Inflammatory macrophage treated with lipopolysaccharide for 1 hour (primary cell): ENCODE measurements at regions not wholly inside any gene's neighbourhood (a gene's known extent, or its start where the extent isn't known, plus 50 kb on each side); places are given as distances from the start of the nearest gene placed in this dataset.

ENCODE experiments used
- DNase-seq, 2 donors: peaks; one replicate each; pipeline ENCODE4 v3.0.0-alpha.2; 2020 to 2022

DNA sequence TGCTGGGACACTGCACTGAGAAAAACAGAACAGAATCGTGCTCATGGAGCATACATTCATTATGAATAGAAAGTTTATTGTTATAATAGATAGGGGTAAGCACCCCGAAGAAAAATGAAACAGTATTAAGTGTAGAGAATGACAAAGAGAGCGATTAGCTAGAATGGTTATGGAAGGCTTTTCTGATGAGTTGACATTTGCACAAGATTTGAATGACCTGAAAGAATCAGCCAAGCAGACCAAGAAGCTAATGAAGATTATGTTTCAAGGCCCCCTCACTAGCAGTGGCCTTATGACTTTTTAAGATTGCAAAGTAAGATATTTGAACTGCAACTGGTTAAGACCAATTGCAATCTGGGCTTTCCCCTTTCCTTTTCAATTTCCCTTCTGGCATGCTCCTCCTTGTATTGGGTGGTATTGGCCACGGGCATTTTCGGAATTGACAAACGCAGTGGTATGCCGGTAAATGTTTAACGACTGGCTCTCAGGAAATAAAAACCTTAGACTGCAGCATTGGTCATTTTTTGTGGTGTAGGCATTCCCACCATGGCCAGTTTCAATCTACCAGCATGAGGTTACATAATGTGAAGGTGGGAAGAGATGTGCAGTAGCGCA is 120.0 kb upstream of the CITED2 start:
- peak in 1 of 2 donors; percentile 33 for DNase-seq

DNA sequence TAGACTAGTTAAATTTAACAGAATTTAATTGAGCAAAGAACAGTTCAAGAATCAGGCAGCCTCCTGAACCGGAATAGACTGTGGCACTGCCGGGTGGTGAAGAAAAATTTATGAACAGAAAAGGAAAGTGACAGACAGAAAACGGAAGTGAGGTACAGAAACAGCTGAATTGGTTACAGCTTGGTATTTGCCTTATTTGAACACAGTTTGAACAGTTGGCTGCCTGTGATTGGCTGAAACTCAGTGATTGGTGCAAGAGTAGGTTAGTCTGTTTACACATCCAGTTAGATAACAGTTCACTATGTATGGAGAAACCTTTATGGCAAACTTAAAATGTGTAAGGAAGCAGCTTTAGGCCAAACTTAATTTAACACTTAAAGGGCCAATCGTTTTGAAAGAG is 116.0 kb upstream of the CITED2 start:
- DNase-seq = peak; percentile 81 to 87

GRCh38 chr6:139486476-139486799 is 112.0 kb upstream of the CITED2 start:
- no peak for DNase-seq

DNA sequence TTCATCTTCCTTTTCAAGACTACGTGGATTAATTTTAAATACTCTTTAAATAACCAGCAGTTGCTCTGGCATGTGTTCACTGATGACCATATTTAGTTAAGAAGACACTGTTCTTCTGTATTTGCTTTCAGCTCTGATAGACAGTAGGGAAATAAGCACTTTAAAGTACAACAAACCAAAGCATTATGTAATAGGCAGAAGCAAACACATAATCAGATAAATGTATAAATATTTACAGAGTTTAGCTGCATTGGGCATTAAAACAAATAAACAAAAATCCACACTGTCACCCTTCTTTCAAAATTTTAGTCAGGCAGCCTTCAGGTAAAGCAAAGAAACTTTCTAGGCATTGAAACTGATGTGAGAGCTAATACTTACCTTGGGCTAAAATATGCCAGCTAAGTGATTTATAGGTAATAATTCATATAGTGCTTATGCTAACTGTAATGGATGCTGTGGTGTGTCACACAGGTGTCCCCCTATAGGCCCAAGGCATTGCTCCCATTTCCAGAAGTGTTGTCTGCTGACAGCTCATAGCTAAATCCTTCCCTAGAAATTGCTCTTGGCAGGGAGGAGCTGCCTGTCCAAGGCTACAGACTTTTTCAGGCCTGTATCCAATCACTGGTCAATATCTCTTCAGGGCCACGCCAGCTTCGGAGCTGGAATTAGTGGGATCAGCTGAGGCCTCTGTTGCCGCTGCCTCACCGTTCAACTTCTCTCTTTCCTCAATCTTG is 111.5 kb upstream of the CITED2 start:
- no peak for DNase-seq

DNA sequence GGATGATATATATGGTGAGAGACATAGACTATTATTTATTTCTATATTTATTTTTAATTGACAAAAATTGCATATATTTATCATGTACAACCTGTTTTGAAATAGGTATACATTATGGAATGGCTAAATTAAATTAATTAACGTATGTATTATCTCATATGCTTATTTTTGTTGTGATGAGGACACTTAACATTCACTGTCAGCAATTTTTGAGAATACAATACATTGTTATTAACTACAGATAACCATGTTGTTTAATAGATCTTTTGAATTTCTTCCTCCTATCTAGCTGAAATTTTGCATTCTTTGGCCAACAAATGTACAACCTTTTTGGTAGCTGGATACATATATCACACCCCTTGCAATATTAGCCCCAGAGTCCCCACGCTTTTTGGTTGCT is 110.7 kb upstream of the CITED2 start:
- DNase-seq = no peak

DNA sequence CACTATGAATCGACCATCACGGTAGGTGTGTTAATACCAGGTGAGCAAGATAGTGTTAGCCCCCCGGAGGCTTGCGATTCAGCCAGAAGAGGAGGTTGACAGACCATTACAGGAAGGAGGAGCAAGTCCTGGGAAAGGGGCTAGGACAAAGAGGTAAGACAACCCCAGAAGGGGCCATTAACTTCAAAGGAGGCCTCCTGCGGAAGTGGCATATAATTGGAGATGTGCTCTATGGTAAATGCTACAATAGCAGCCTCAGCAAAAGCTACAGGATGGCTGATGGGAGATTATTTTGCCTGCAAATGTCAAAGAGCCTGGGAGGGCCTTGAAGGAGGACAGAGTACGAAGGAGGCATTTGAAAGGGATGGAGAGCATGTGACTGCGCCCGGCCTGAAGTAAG is 108.6 kb upstream of the CITED2 start:
- no peak for DNase-seq

DNA sequence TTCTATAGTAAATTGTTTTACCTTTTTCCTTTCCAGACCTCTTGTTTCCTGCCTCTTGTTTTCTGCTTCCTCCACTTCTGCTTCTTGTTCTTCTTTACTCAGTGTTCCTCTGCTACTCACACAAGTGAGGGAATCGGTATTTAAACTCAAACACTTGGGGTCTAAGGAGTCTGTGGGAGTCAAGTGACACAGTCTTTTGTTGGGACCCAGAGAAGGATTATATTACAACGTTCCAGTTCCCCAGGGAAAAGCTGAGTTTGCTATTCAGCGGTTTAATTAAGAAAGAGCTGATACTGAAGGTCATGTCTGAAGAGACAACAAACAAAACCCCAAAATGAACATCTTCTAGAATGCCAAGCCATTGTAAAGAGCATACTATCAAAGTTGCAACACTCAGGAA is 107.8 kb upstream of the CITED2 start:
- no peak for DNase-seq

DNA sequence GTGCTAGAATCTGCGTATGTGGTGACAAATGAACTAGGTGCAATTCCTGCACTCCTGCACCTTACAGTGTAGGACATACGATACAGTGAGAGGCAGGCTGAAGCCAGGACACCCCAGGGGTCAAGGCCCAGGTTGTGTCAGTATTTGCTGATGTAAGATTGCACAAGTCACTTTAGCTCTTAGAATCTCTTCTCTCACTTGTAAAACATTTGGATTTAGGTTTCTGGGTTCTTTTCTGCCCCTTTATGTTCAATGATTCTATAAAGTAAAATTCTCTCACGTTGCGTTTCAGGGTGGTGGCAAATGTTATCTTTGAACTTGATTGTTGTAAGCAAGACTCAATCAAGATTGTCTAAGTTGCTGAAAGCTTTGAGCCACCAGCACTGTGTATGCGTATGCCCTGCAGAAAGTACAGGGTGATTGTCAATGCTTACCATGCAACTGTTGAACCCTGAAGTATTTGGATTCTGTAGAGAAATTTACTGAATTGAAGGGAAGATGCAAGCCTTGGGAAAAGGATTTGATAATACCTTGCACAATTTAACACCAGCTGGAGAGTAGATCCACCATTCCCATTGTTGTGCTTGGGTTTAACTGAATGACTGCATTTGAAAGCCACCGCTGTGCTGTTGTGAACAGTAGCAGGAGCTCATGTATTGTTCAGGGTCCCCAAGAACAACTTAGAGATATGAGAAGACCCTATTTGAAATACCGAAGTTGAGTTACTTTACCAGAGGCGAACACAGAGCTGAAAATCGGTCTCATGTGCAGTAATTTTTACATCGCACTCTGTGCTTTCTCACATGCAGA is 106.1 kb upstream of the CITED2 start:
- DNase-seq = no peak

- no peak for DNase-seq
Measured at GRCh38 chr6:139479433-139480222, 105.2 kb upstream of the CITED2 start.

DNA sequence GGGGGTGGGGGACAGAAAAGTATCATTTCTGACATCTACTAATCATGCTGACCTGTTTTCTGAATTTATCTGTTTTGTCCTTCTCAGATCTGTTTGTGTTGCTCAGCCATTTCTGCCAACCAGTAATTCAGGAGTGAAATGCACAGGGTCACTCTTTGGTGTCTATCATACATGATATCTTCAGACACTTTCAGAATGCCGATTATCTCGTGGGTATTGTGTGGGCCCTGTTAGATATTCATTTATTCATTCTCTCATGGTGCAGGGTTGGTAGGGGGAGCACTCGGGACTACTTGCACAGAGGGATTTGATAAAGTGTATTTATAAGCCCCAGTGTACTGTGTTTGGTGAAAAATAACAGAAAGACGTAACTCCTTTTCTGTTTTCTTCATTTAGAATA is 101.2 kb upstream of the CITED2 start:
- DNase-seq = no peak

GRCh38 chr6:139475241-139475640 is 100.8 kb upstream of the CITED2 start:
- no peak for DNase-seq

DNA sequence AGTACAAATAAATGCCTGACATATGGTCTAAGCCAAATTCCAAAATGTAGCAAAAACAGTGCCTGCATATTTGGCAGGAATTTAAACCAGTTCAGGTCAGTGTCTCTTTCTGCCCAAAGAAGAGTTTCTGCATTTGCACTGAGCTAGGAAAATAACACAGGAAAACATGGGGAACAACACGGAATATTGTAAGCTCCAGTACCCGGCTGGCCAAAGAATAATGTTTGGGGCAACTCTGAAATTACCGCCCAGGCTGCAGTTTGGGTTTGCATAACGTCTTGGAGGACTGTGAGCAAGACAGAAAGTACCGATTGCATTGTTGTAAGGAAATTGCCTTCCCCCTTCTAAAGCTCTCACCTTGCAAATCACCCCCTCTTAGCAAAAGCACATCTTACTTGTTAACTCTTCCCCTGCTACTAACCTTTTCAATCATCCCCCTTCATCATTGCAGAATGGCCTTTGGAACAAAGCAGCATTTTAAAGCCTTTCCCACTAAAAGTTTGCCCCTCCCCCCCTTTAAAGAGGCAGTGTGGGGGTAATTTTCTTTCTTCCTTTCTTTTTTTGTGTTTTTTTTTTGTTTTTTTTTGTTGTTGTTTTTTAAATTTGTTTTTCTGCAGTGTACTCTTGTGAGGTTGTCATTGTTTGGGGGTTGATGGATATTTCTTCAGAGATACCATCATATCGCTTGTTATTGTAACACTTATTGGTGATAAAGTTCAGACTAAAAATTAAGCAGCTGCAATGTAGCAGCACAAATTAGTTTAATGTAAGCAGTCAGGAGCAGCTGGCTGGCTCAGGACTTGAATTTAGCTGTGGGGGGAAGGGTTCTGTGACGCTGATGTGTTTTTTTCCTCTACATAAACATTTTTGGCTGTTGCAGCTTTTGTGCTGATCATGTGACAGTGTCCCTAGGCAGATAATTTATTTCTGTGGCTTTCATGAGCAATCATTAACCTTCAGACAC is 100.0 kb upstream of the CITED2 start:
- peak; percentile 65 to 81 for DNase-seq

DNA sequence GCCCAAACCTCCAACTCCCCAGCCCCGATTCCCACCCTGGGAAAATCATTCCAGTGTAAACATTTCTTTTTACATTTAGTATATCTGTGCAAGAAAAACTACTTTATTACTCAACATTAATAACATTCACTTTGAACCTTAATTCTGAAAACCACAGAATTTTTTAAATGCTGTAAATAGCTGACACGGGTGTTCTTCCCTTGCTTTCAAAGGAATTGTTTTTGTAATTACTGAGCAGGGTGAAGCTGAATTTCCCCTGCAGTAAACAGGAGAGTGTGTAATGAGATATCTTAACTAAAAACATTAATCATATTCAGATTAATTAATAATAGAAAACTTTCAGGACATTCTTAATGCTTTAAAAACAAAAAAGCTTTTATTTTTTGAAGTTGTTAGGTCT is 99.3 kb upstream of the CITED2 start:
- peak; percentile 21 to 33 for DNase-seq

DNA sequence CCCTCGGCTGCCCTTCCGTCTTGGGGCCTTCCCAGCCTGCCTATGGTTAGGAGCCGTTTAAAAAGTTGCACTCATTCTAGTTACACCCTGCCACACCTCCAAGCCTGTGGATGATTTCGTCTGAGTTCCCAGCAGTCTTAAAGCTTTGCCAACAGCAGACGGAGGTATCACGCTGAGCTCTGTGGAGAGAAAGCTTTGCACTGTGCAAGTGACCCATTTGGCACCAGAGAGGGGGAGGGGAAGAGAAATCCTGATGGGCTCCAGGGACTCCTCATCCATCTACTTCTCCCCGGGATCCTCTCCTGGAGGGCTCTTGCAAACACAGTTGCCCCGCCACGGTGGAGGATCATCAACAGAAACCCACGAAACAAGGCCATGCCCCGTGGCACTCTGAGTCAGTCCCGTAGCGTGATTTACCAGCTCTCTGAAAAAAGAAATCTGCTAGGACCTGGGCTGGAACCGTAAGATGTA is 98.8 kb upstream of the CITED2 start:
- DNase-seq = no peak

- DNase-seq = peak; percentile 77 to 81
Measured at GRCh38 chr6:139472351-139473015, 98.0 kb upstream of the CITED2 start.

DNA sequence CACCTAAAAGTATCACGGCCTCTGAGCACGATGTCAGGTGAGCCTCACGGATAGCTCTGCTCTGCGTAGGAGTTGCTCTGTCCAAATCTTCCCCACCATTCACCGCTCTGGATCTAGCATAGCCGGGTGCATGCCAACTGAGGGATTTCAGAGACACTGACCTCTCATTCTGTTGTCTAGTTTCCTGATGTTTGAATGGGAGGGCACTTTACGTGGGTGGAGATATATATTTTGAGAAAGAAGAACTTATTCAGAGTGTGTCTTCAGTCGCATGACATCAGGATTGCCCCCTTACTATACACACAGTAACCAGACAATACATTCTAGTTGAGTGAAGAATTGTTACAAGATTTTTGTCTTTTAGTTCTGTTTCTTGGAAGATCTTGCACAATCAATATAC is 96.5 kb upstream of the CITED2 start:
- peak; percentile 59 to 76 for DNase-seq

DNA sequence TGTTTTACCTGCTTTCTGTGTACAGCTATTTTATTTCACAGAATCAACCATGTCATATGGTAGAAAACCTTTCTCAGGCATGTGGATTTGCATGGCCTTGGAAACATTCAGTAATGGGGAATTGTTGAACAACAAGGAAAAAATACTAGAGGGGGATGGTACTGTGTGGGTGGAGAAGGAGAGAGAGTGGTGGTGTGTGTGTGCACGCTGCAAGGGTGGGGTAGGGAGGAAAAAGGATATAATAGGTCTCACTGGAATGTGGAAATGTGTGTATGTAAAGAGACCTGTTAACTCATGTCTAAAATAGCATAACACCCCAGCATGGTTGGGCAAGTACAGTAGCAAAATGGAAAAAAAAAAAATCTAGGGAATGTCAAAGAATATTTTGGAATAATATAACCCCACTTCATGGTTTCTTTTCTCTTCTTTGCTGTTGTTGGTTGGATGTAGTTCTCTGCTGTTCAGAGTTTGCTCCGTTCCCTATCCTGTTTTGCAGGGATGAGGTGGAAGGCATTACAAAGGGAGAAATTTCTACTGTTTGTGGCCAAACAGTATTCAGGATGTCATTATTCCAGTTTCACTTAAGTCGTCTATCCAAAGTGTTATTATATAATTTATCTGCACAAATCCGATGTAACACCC is 93.9 kb upstream of the CITED2 start:
- no peak for DNase-seq

DNA sequence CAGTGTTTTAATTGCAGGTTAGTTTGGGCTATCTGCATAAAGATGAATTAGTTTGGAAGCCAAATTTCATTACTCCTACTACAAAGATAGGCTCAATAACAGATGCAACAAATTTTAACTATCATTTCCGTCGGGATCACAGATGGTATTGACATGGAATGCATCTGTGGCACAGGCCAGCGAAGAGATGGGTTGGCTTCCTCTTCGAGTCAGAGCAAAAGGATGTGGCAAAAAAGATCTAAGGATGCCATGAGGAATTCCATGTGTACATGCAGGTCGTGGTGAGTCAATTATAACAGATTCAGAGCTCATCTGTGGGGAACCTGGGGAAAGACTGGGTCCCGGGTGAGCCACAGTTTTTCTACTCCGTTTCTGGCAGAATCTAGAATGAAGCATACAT is 83.0 kb upstream of the CITED2 start:
- no peak for DNase-seq

DNA sequence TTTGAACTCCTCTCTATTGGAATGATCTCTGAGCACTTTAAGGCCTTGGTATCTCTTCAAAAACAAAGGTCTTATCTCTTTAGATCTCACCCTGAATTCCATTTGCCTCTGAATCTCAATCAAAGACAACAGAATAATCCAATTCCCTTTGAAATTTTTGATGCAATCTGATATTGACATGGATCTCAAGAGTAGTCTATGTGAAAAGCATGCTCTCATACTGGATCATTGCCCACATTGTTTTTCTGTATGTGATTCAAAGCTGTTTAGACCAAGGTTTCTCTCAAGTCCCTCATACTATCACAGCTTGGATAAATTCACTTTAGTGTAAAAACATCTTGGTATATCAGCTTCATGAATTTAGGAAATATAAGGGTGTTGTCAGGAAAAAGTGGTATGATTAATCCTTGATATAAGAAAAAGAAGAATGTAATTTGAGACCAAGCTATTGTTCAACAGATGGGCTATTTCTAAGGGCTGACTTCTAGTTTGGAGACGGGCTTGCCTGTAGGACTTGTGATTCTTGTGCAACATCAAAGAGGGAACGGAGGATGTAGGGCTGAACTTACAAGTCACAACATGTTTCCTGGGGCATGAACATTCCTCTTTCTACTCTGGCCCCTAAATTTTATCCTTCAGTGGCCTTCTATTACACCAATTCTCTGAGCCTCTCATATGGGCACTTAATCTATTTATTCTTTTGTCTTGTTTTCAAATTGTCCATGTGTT is 77.9 kb upstream of the CITED2 start:
- peak in 1 of 2 donors; percentile 30 for DNase-seq

GRCh38 chr6:139449611-139450000 is 75.2 kb upstream of the CITED2 start:
- no peak for DNase-seq
